ENCODE measurements at regions not wholly inside any gene's neighbourhood (a gene's known extent, or its start where the extent isn't known, plus 50 kb on each side); places are given as distances from the start of the nearest gene placed in this dataset.

GRCh38 chr12:94082690-94083089 is 65.7 kb upstream of the PLXNC1 start:
- Histone ChIP-seq H3K9ac (ENCODE audit: extremely low read depth, insufficient read length, low read length) (no peak overlapping the region), H3K18ac (ENCODE audit: insufficient read length, low read depth, low read length) (no peak overlapping the region), H3K9me3 (ENCODE audit: control insufficient read depth, low read depth, low read length) (no peaks in the 10 kb centered on the region), H4K5ac (ENCODE audit: insufficient read length, low read depth, low read length) (no peak overlapping the region), H2AFZ (ENCODE audit: low read length) (no peak overlapping the region), H4K20me1 (ENCODE audit: control insufficient read depth, insufficient read depth, insufficient read length) (no peaks in the 10 kb centered on the region), H2AK5ac (ENCODE audit: insufficient read length, low read length) (no peak overlapping the region), H4K91ac (ENCODE audit: insufficient read length, low read depth, low read length) (no peak overlapping the region), H3K79me2 (ENCODE audit: insufficient read depth, low read length) (no peaks in the 10 kb centered on the region), H3T11ph (ENCODE audit: low read length) (no peak overlapping the region), H4K8ac (replicated peaks; ENCODE audit: insufficient read length, low read depth, low read length) (no peak overlapping the region), H2BK120ac (ENCODE audit: low read depth, low read length, poor library complexity, severe bottlenecking) (no peak overlapping the region), H3K23ac (ENCODE audit: insufficient read length, low read depth, low read length) (no peak overlapping the region), H3K27ac (ENCODE audit: insufficient read length, low read depth, low read length) (no peak overlapping the region), H2BK15ac (ENCODE audit: low read depth, low read length) (no peak overlapping the region), H2BK12ac (ENCODE audit: insufficient read length, low read depth, low read length) (no peak overlapping the region), H3K27me3 (ENCODE audit: insufficient read depth, low read length) (no peaks in the 10 kb centered on the region), H3K4me2 (ENCODE audit: insufficient read depth, insufficient read length, low read length) (no peak overlapping the region), H2BK5ac (ENCODE audit: insufficient read length, low read length) (no peak overlapping the region), H3K4me1 (ENCODE audit: insufficient read depth, low read length) (no peaks in the 10 kb centered on the region), H3K14ac (ENCODE audit: insufficient read depth, low read length) (no peak overlapping the region), H3K23me2 (ENCODE audit: insufficient read length, low read depth, low read length, poor library complexity, severe bottlenecking) (no peaks in the 10 kb centered on the region), H2BK20ac (ENCODE audit: low read depth, low read length, poor library complexity, severe bottlenecking) (no peak overlapping the region), H3K79me1 (ENCODE audit: insufficient read depth, low read depth, low read length, poor library complexity, severe bottlenecking) (no peaks in the 10 kb centered on the region), H3K4ac (ENCODE audit: low read depth, low read length) (no peak overlapping the region), H3K56ac (ENCODE audit: insufficient read length, low read depth, low read length) (no peak overlapping the region)
- H3K4me3 Mint-ChIP-seq, result no peak overlapping the region
- WGBS (ENCODE audit: extremely low coverage, insufficient read length, low lambda C conversion rate), result no CpG with 5 or more reads among the region's 5 CpGs
- no peak for DNase-seq
- peaks cover 0 to 2% of the 10 kb centered on the region in 2 experiments; a peak in 2 of 5 replicates for H3K9me3 Mint-ChIP-seq
- no peak for TF ChIP-seq CTCF (conservative IDR thresholded peaks at IDR 0.05)
- no peak overlapping the region for H3K27ac Mint-ChIP-seq
- H3K27me3 Mint-ChIP-seq (ENCODE audit: low read depth), result no peaks in the 10 kb centered on the region
- peaks cover 5 to 7% of the 10 kb centered on the region in 2 experiments; a peak in 3 of 4 replicates for H3K4me1 Mint-ChIP-seq
- no peaks in the 10 kb centered on the region for H3K36me3 Mint-ChIP-seq (ENCODE audit: insufficient read depth in 1 of 3, low read depth in 3 of 3)

Data from H9 (cell line).